ENCODE measurements at regions not wholly inside any gene's neighbourhood (a gene's known extent, or its start where the extent isn't known, plus 50 kb on each side); places are given as distances from the start of the nearest gene placed in this dataset.
A peak's percentile ranks its signal among the peaks of the same experiment; 100 is the strongest.

DNA sequence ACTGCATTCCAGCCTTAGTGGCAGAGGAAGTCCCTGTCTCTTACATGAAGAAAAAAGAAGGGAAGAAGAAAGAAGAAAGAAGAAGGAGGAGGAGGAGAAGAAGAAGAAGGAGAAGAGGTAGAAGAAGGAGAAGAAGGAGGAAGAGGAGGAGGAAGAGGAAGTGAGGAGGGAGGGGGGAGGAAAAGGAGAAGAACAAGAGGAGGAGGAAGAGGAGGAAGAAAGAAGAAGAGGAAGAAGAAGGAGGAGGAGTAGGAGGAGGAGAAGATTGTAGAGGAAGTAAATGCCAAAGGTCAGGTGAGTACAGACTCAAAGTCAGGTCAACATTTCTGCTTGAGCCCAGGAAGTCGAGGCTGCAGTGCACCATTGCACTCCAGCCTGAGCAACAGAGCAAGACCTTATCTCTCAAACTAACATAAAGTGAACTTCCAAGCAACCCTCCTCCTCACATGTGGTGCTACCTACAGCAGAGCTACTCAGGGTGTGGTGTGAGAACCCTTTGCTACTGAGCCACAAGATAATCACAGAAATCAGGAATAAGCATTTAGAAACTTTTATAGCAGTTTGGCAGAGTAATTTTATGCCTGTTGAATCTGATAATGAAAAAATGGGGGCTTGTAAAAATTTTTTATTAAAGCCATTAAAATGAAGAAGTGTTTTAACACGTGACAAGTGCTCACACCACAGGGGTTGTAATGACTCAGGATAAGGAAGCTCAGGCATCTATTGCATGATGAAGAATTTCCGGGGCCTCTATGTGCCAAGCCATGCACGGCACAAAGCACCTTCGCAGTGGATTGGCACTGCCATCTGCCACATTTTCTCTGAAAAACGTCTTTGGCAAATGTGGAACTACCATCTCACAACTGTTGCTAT is 224.9 kb upstream of the AUTS2 start:
- H3K27me3 ChIP-seq (ENCODE audit: control insufficient read depth, low read length), result peaks cover 4% of the 10 kb centered on the region
- H3F3A ChIP-seq (ENCODE audit: control insufficient read depth, insufficient read depth), result no peaks in the 10 kb centered on the region
- H3K4me3 ChIP-seq (ENCODE audit: low read length), result no peak overlapping the region
- H3K36me3 ChIP-seq (ENCODE audit: control insufficient read depth, low read length), result no peaks in the 10 kb centered on the region
- H3K79me2 ChIP-seq (ENCODE audit: control insufficient read depth, low read length), result no peaks in the 10 kb centered on the region
- peaks cover 12% of the 10 kb centered on the region for H3K4me1 ChIP-seq (ENCODE audit: control insufficient read depth, low read length)
- TF ChIP-seq EZH2phosphoT487 (IDR thresholded peaks at IDR 0.05; ENCODE audit: borderline replicate concordance, low read length) (no peak), CTCF (IDR thresholded peaks at IDR 0.05; ENCODE audit: low read depth, low read length, poor library complexity, severe bottlenecking) (no peak)
- H3K9me3 ChIP-seq (ENCODE audit: control insufficient read depth, insufficient read depth, low read length), result no peaks in the 10 kb centered on the region
- H3K27ac ChIP-seq (ENCODE audit: low read depth, low read length), result no peak overlapping the region
- no peaks in the 10 kb centered on the region for H4K20me1 ChIP-seq (ENCODE audit: control insufficient read depth, insufficient read depth, low read depth, low read length)
- peak overlapping the region; percentile 30 for H3K4me2 ChIP-seq (ENCODE audit: low read length)
- no peaks in the 10 kb centered on the region for H3K9me2 ChIP-seq (replicated peaks; ENCODE audit: control insufficient read depth, low read length)

GRCh38 chr7:69374044-69374425 is 224.2 kb upstream of the AUTS2 start:
- peak overlapping the region; percentile 30; the same call in 1 of the 2 replicates for H3K4me2 ChIP-seq (ENCODE audit: low read length)
- no peaks in the 10 kb centered on the region for H3K9me2 ChIP-seq (replicated peaks; ENCODE audit: control insufficient read depth, low read length)

DNA sequence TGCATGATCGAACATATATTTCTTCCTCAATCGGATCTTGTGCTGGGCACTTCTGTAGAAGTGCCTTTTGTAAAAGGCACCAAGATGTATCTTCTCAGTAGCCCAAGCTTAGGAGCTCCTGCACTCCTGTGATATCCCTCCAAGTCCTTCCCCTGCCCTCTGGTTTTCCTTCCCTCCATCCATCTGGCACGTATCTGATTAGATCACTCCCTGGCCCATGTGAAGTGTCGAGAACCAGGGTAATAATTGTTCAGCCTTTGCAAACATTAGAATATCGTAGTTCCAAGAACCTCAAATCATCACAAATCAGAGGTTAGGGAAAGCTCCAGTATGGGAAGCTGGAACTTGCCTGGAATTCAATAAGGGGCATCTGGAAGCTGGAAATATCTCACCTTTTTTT is 221.1 kb upstream of the AUTS2 start:
- H3K4me3 ChIP-seq (ENCODE audit: low read length), result no peak overlapping the region
- no peak for TF ChIP-seq EZH2phosphoT487 (IDR thresholded peaks at IDR 0.05; ENCODE audit: borderline replicate concordance, low read length)
- no peak for TF ChIP-seq CTCF (IDR thresholded peaks at IDR 0.05; ENCODE audit: low read depth, low read length, poor library complexity, severe bottlenecking)
- peaks cover 4% of the 10 kb centered on the region for H3K27me3 ChIP-seq (ENCODE audit: control insufficient read depth, low read length)
- H3K9me2 ChIP-seq (replicated peaks; ENCODE audit: control insufficient read depth, low read length), result no peaks in the 10 kb centered on the region
- H3K36me3 ChIP-seq (ENCODE audit: control insufficient read depth, low read length), result no peaks in the 10 kb centered on the region
- no peaks in the 10 kb centered on the region for H3F3A ChIP-seq (ENCODE audit: control insufficient read depth, insufficient read depth)
- H3K4me1 ChIP-seq (ENCODE audit: control insufficient read depth, low read length), result peaks cover 12% of the 10 kb centered on the region
- no peaks in the 10 kb centered on the region for H3K79me2 ChIP-seq (ENCODE audit: control insufficient read depth, low read length)
- no peak overlapping the region for H3K27ac ChIP-seq (ENCODE audit: low read depth, low read length)
- no peaks in the 10 kb centered on the region for H3K9me3 ChIP-seq (ENCODE audit: control insufficient read depth, insufficient read depth, low read length)
- H3K4me2 ChIP-seq (ENCODE audit: low read length), result no peak overlapping the region
- H4K20me1 ChIP-seq (ENCODE audit: control insufficient read depth, insufficient read depth, low read depth, low read length), result no peaks in the 10 kb centered on the region

More at GRCh38 chr7:69374044-69374425, 224.2 kb upstream of the AUTS2 start:
- no peaks in the 10 kb centered on the region for H3K9me3 ChIP-seq (ENCODE audit: control insufficient read depth, insufficient read depth, low read length)
- H3K27ac ChIP-seq (ENCODE audit: low read depth, low read length), result no peak overlapping the region
- no peaks in the 10 kb centered on the region for H4K20me1 ChIP-seq (ENCODE audit: control insufficient read depth, insufficient read depth, low read depth, low read length)
- H3K4me1 ChIP-seq (ENCODE audit: control insufficient read depth, low read length), result peaks cover 12% of the 10 kb centered on the region
- no peak overlapping the region for H3K4me3 ChIP-seq (ENCODE audit: low read length)
- peaks cover 4% of the 10 kb centered on the region for H3K27me3 ChIP-seq (ENCODE audit: control insufficient read depth, low read length)
- TF ChIP-seq EZH2phosphoT487 (IDR thresholded peaks at IDR 0.05; ENCODE audit: borderline replicate concordance, low read length), result no peak
- TF ChIP-seq CTCF (IDR thresholded peaks at IDR 0.05; ENCODE audit: low read depth, low read length, poor library complexity, severe bottlenecking), result no peak
- H3K36me3 ChIP-seq (ENCODE audit: control insufficient read depth, low read length), result no peaks in the 10 kb centered on the region
- H3F3A ChIP-seq (ENCODE audit: control insufficient read depth, insufficient read depth), result no peaks in the 10 kb centered on the region
- no peaks in the 10 kb centered on the region for H3K79me2 ChIP-seq (ENCODE audit: control insufficient read depth, low read length)

Data from DOHH2 (cell line).